ENCODE measurements at regions not wholly inside any gene's neighbourhood (a gene's known extent, or its start where the extent isn't known, plus 50 kb on each side); places are given as distances from the start of the nearest gene placed in this dataset.

DNA sequence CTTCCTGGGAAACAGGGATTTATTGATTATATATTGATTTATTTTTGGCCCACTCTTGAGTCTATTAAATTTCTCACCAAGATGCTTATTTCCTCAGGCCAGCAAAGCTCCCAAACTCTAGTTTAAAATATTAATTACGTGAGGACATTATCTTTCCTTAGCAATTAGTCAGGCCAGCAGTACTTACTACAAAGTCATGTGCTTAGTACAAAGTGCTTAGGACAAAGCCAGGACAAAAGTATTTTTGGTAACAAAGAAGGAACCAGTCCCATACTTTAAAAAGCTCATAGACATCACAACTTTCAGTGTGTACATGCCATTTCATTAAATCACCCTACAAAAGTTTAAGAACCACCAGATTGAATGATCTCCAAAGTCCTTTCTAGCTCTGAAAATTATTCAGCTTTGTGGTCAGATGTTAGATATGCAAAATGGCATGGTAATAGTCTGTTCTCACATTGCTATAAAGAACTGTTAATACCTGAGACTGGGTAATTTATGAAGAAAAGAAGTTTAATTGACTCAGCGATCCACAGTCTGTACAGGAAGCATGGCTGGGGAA lies 94.7 kb upstream of the PWP1 start:
- H3K4me1 ChIP-seq (ENCODE audit: control insufficient read depth in 5 of 5, insufficient read depth in 5 of 5, low read length in 5 of 5): no peaks in the 10 kb centered on the region
- no peak overlapping the region for H3K4me3 ChIP-seq

DNA sequence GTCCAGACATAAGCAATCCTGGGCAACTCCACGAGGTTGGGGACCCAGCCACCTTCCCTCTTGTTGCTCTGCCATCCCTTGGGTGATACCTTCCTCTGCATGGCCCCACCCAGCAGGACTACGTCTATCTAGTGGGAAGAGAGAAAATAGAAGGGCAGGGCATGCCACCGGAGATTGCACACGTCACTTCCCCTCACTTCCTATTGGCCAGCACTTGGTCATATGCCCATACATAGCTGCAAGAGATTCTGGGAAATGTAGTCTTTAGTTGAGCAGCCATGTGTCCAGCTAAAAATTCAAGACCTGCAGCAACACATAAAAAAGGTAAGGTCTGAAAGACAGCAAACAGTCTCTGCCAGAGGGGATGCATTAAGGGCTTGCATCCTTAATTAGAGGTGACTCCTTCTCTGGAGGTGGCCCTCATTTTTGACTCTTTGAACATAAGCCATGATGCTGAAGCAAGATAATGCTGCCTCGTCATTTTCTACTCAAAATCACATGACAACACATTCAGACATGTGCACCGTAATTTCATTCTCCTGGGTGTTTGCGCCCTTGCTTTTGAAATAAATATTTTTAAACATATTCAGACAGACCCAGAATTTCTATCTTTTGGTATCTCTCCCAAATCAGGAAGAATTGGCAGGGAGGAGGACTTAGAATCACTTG lies 91.8 kb upstream of the PWP1 start:
- 78 to 83% methylated on average over 7 of the region's 7 CpGs for WGBS, 2 donors
- H3K27me3 ChIP-seq (ENCODE audit: control insufficient read depth in 3 of 3, insufficient read depth in 3 of 3, low read length in 2 of 3): no peaks in the 10 kb centered on the region
- H3K9ac ChIP-seq (ENCODE audit: insufficient read depth in 1 of 2, low read length in 2 of 2): no peak overlapping the region
- H3K4me1 ChIP-seq (ENCODE audit: control insufficient read depth in 5 of 5, insufficient read depth in 5 of 5, low read length in 5 of 5): no peaks in the 10 kb centered on the region
- TF ChIP-seq, protein P1, sequence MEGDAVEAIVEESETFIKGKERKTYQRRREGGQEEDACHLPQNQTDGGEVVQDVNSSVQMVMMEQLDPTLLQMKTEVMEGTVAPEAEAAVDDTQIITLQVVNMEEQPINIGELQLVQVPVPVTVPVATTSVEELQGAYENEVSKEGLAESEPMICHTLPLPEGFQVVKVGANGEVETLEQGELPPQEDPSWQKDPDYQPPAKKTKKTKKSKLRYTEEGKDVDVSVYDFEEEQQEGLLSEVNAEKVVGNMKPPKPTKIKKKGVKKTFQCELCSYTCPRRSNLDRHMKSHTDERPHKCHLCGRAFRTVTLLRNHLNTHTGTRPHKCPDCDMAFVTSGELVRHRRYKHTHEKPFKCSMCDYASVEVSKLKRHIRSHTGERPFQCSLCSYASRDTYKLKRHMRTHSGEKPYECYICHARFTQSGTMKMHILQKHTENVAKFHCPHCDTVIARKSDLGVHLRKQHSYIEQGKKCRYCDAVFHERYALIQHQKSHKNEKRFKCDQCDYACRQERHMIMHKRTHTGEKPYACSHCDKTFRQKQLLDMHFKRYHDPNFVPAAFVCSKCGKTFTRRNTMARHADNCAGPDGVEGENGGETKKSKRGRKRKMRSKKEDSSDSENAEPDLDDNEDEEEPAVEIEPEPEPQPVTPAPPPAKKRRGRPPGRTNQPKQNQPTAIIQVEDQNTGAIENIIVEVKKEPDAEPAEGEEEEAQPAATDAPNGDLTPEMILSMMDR (IDR thresholded peaks at IDR 0.05; ENCODE audit: control extremely low read depth, extremely low read depth): no peak
- H3K36me3 ChIP-seq (ENCODE audit: control insufficient read depth in 4 of 4, insufficient read depth in 4 of 4, low read length in 4 of 4): no peaks in the 10 kb centered on the region
- ATAC-seq (ENCODE audit: insufficient read depth, low FRiP score) (no peak), DNase-seq (no peak)
- no peak overlapping the region for H3K27ac ChIP-seq (ENCODE audit: low read depth in 1 of 2, low read length in 1 of 2)
- peaks cover 0 to 7% (median 5%) of the 10 kb centered on the region in 4 donors for H3K9me3 ChIP-seq (ENCODE audit: control insufficient read depth in 4 of 4, insufficient read depth in 3 of 4, low read length in 3 of 4)
- H3K4me3 ChIP-seq: no peak overlapping the region

More for the DNA sequence above, 94.7 kb upstream of the PWP1 start:
- peaks cover 0 to 19% (median 9%) of the 10 kb centered on the region in 4 donors for H3K9me3 ChIP-seq (ENCODE audit: control insufficient read depth in 4 of 4, insufficient read depth in 3 of 4, low read length in 3 of 4)
- TF ChIP-seq, protein P1 (IDR thresholded peaks at IDR 0.05; ENCODE audit: control extremely low read depth, extremely low read depth): no peak
- no peak overlapping the region for H3K9ac ChIP-seq (ENCODE audit: insufficient read depth in 1 of 2, low read length in 2 of 2)
- DNase-seq (no peak), ATAC-seq (ENCODE audit: insufficient read depth, low FRiP score) (no peak)
- no peaks in the 10 kb centered on the region for H3K36me3 ChIP-seq (ENCODE audit: control insufficient read depth in 4 of 4, insufficient read depth in 4 of 4, low read length in 4 of 4)
- peak overlapping the region in 1 of 2 donors; percentile 67 for H3K27ac ChIP-seq (ENCODE audit: low read depth in 1 of 2, low read length in 1 of 2)
- 92 to 94% methylated on average over 2 of the region's 2 CpGs for WGBS, 2 donors
- H3K27me3 ChIP-seq (ENCODE audit: control insufficient read depth in 3 of 3, insufficient read depth in 3 of 3, low read length in 2 of 3): no peaks in the 10 kb centered on the region

DNA sequence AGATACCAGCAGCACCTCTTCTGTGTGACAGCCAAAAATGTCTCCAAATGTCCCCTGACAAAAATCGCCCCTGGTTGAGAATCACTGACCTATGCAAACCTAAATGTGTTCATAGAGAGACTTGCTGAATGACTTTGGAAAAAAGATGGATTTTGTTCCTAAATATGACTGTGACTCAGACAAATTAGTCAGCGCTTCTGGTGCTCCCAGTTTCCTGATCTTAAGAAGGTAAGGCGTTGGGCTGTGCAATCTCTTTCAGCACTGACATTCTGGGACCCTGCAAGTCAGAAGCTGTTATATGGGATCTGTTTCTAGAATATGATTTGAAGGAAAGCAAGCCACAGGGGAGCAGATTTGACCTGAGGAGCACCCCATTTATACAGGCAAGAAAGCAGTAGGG lies 90.6 kb upstream of the PWP1 start:
- 91 to 97% methylated on average over 3 of the region's 3 CpGs for WGBS, 2 donors
- Histone ChIP-seq H3K27ac (ENCODE audit: low read depth in 1 of 2, low read length in 1 of 2) (no peak overlapping the region), H3K9ac (ENCODE audit: insufficient read depth in 1 of 2, low read length in 2 of 2) (no peak overlapping the region), H3K4me3 (no peak overlapping the region), H3K4me1 (ENCODE audit: control insufficient read depth in 5 of 5, insufficient read depth in 5 of 5, low read length in 5 of 5) (no peaks in the 10 kb centered on the region), H3K27me3 (ENCODE audit: control insufficient read depth in 3 of 3, insufficient read depth in 3 of 3, low read length in 2 of 3) (no peaks in the 10 kb centered on the region), H3K9me3 (ENCODE audit: control insufficient read depth in 4 of 4, insufficient read depth in 3 of 4, low read length in 3 of 4) (peaks cover 0 to 7% (median 5%) of the 10 kb centered on the region in 4 donors), H3K36me3 (ENCODE audit: control insufficient read depth in 4 of 4, insufficient read depth in 4 of 4, low read length in 4 of 4) (no peaks in the 10 kb centered on the region)
- ATAC-seq (ENCODE audit: insufficient read depth, low FRiP score) (no peak), DNase-seq (no peak)
- TF ChIP-seq, protein P1 (IDR thresholded peaks at IDR 0.05; ENCODE audit: control extremely low read depth, extremely low read depth): no peak

All from lung (tissue), 11 donors.